Fibroblast of lung (primary cell): ENCODE measurements at regions not wholly inside any gene's neighbourhood (a gene's known extent, or its start where the extent isn't known, plus 50 kb on each side); places are given as distances from the start of the nearest gene placed in this dataset.
"Not testable (repeated sequence)": the region's sequence is repeated elsewhere in the genome, so short reads cannot be mapped to it uniquely, and the experiment has no call there.

Source experiments
- EZH2 ChIP-seq: IDR thresholded peaks from 2 replicates; pipeline ENCODE4 v1.5.1; 2012; ENCODE audit warnings: low read length, control low read depth, mild to moderate bottlenecking; ENCODE audit errors: missing control alignments
- TF ChIP-seq, protein P1 (sequence below), 2 donors: IDR thresholded peaks in 1 of 2; conservative IDR thresholded peaks in 1 of 2; 1 replicate in 1 of 2; 2 replicates in 1 of 2; pipeline ENCODE4 v1.5.1; 2011 to 2012; ENCODE audit warnings: low read length in 2 of 2, control low read depth in 1 of 2, inconsistent platforms in 1 of 2, low read depth in 1 of 2, mild to moderate bottlenecking in 1 of 2

DNA sequence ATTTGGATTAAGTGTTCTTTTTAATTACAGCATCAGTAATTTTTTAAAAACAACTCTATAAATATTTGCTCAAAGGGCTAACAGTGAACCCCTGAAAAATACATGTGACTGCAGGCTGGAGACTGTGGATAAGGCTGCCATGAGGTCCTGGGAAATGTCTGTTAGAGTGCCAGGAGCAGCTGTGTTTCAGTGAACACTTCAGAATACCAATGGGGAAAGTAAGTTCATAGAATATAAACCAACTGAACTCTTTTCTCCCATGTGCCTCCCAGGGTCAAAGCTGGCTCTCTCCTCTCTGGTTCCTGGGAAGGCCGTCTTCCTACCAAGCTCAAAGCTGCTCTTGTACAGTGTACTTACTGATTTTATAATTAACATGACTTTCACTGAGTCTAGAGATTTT lies 189.4 kb downstream of the ATP6V0E2 start:
- not testable (repeated sequence) for TF ChIP-seq EZH2
- TF ChIP-seq, protein P1, sequence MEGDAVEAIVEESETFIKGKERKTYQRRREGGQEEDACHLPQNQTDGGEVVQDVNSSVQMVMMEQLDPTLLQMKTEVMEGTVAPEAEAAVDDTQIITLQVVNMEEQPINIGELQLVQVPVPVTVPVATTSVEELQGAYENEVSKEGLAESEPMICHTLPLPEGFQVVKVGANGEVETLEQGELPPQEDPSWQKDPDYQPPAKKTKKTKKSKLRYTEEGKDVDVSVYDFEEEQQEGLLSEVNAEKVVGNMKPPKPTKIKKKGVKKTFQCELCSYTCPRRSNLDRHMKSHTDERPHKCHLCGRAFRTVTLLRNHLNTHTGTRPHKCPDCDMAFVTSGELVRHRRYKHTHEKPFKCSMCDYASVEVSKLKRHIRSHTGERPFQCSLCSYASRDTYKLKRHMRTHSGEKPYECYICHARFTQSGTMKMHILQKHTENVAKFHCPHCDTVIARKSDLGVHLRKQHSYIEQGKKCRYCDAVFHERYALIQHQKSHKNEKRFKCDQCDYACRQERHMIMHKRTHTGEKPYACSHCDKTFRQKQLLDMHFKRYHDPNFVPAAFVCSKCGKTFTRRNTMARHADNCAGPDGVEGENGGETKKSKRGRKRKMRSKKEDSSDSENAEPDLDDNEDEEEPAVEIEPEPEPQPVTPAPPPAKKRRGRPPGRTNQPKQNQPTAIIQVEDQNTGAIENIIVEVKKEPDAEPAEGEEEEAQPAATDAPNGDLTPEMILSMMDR (conservative IDR thresholded peaks at IDR 0.05 in 1 of 2, IDR thresholded peaks at IDR 0.05 in 1 of 2; ENCODE audit: low read depth in 1 of 2, low read length in 2 of 2), result not testable (repeated sequence)
